ENCODE measurements at regions not wholly inside any gene's neighbourhood (a gene's known extent, or its start where the extent isn't known, plus 50 kb on each side); places are given as distances from the start of the nearest gene placed in this dataset.

- TF ChIP-seq, protein P1, sequence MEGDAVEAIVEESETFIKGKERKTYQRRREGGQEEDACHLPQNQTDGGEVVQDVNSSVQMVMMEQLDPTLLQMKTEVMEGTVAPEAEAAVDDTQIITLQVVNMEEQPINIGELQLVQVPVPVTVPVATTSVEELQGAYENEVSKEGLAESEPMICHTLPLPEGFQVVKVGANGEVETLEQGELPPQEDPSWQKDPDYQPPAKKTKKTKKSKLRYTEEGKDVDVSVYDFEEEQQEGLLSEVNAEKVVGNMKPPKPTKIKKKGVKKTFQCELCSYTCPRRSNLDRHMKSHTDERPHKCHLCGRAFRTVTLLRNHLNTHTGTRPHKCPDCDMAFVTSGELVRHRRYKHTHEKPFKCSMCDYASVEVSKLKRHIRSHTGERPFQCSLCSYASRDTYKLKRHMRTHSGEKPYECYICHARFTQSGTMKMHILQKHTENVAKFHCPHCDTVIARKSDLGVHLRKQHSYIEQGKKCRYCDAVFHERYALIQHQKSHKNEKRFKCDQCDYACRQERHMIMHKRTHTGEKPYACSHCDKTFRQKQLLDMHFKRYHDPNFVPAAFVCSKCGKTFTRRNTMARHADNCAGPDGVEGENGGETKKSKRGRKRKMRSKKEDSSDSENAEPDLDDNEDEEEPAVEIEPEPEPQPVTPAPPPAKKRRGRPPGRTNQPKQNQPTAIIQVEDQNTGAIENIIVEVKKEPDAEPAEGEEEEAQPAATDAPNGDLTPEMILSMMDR (IDR thresholded peaks at IDR 0.05), result no peak
- TF ChIP-seq POLR2A (IDR thresholded peaks at IDR 0.05) (no peak), POLR2AphosphoS5 (IDR thresholded peaks at IDR 0.05) (no peak)
Observed at GRCh38 chr6:20038410-20039204, 173.7 kb downstream of the MBOAT1 start.
